K562 (cell line): ENCODE measurements at regions not wholly inside any gene's neighbourhood (a gene's known extent, or its start where the extent isn't known, plus 50 kb on each side); places are given as distances from the start of the nearest gene placed in this dataset.

Experiments
- ETV1 ChIP-seq: fragments of 450-650 bp; conservative IDR thresholded peaks from 2 replicates; pipeline ENCODE4 v1.6.1; 2016; ENCODE audit warnings: missing genetic modification characterization, control low read depth, low read depth, missing compliant biosample characterization
- MAFG ChIP-seq: fragments of 450-650 bp; conservative IDR thresholded peaks from 2 replicates; pipeline ENCODE4 v1.6.1; 2016; ENCODE audit warnings: missing genetic modification characterization, missing compliant biosample characterization
- NCOA6 ChIP-seq: fragments of 450-650 bp; IDR thresholded peaks from 2 replicates; pipeline ENCODE4 v1.6.1; 2017; ENCODE audit warnings: mild to moderate bottlenecking
- NFATC3 ChIP-seq: fragments of 450-650 bp; IDR thresholded peaks from 2 replicates; pipeline ENCODE4 v1.6.1; 2017; ENCODE audit warnings: mild to moderate bottlenecking
- OTX1 ChIP-seq: fragments of 450-650 bp; formaldehyde crosslinking; IDR thresholded peaks from 2 replicates; pipeline ENCODE4 v1.4.0; 2022; ENCODE audit warnings: mild to moderate bottlenecking
- PHB ChIP-seq: fragments of 250-450 bp; sonication (Bioruptor Pico); IDR thresholded peaks from 2 replicates; pipeline ENCODE4 v1.5.0; 2021
- RNF2 ChIP-seq: sonication (generic); IDR thresholded peaks from 2 replicates; pipeline ENCODE4 v1.6.1; 2016
- ZNF589 ChIP-seq: fragments of 200-800 bp; sonication (Bioruptor generic); IDR thresholded peaks from 2 replicates; pipeline ENCODE4 v1.6.1; 2016; ENCODE audit warnings: low read depth, missing genetic modification characterization, missing compliant biosample characterization
- TF ChIP-seq, protein P1 (sequence below), 2 experiments: IDR thresholded peaks; 2 replicates each; pipeline ENCODE4 v1.6.1; 2011; ENCODE audit warnings: borderline replicate concordance in 1 of 2, control low read depth in 1 of 2, low read depth in 1 of 2, low read length in 1 of 2, mild to moderate bottlenecking in 1 of 2, mixed read lengths in 1 of 2, moderate library complexity in 1 of 2; ENCODE audit not compliant: insufficient read depth in 1 of 2, insufficient read length in 1 of 2, poor library complexity in 1 of 2, severe bottlenecking in 1 of 2; ENCODE audit errors: extremely low read depth in 1 of 2
- TF ChIP-seq, protein P2 (sequence below): fragments of 450-650 bp; IDR thresholded peaks from 2 replicates; pipeline ENCODE4 v1.6.1; 2016
- TF ChIP-seq, protein P3 (sequence below): fragments of 200-800 bp; sonication (Bioruptor generic); IDR thresholded peaks from 2 replicates; pipeline ENCODE4 v1.6.1; 2017; ENCODE audit warnings: missing genetic modification characterization, missing compliant biosample characterization

- TF ChIP-seq, protein P1, sequence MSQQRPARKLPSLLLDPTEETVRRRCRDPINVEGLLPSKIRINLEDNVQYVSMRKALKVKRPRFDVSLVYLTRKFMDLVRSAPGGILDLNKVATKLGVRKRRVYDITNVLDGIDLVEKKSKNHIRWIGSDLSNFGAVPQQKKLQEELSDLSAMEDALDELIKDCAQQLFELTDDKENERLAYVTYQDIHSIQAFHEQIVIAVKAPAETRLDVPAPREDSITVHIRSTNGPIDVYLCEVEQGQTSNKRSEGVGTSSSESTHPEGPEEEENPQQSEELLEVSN (IDR thresholded peaks at IDR 0.05; ENCODE audit: borderline replicate concordance in 1 of 2, extremely low read depth in 1 of 2, insufficient read depth in 1 of 2, insufficient read length in 1 of 2, low read depth in 1 of 2, low read length in 1 of 2, poor library complexity in 1 of 2, severe bottlenecking in 1 of 2): no peak
- no peak for TF ChIP-seq NFATC3
- no peak for TF ChIP-seq ZNF589 (CRISPR knock-in tag)
- TF ChIP-seq ETV1 (tag): no peak
- TF ChIP-seq, protein P2, sequence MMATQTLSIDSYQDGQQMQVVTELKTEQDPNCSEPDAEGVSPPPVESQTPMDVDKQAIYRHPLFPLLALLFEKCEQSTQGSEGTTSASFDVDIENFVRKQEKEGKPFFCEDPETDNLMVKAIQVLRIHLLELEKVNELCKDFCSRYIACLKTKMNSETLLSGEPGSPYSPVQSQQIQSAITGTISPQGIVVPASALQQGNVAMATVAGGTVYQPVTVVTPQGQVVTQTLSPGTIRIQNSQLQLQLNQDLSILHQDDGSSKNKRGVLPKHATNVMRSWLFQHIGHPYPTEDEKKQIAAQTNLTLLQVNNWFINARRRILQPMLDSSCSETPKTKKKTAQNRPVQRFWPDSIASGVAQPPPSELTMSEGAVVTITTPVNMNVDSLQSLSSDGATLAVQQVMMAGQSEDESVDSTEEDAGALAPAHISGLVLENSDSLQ: no peak
- no peak for TF ChIP-seq OTX1 (CRISPR knock-in tag)
- no peak for TF ChIP-seq MAFG (tag)
- no peak for TF ChIP-seq RNF2
- TF ChIP-seq PHB: no peak
- no peak for TF ChIP-seq NCOA6
- TF ChIP-seq, protein P3, sequence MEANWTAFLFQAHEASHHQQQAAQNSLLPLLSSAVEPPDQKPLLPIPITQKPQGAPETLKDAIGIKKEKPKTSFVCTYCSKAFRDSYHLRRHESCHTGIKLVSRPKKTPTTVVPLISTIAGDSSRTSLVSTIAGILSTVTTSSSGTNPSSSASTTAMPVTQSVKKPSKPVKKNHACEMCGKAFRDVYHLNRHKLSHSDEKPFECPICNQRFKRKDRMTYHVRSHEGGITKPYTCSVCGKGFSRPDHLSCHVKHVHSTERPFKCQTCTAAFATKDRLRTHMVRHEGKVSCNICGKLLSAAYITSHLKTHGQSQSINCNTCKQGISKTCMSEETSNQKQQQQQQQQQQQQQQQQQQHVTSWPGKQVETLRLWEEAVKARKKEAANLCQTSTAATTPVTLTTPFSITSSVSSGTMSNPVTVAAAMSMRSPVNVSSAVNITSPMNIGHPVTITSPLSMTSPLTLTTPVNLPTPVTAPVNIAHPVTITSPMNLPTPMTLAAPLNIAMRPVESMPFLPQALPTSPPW (CRISPR knock-in tag): no peak
- TF ChIP-seq, all 486 proteins: peak for 0
Measured at GRCh38 chr3:190772831-190773230, 89.7 kb downstream of the GMNC start (continued).
